ENCODE measurements at regions not wholly inside any gene's neighbourhood (a gene's known extent, or its start where the extent isn't known, plus 50 kb on each side); places are given as distances from the start of the nearest gene placed in this dataset.

- TF ChIP-seq EZH2 (IDR thresholded peaks at IDR 0.05): no peak
- TF ChIP-seq, protein P1, sequence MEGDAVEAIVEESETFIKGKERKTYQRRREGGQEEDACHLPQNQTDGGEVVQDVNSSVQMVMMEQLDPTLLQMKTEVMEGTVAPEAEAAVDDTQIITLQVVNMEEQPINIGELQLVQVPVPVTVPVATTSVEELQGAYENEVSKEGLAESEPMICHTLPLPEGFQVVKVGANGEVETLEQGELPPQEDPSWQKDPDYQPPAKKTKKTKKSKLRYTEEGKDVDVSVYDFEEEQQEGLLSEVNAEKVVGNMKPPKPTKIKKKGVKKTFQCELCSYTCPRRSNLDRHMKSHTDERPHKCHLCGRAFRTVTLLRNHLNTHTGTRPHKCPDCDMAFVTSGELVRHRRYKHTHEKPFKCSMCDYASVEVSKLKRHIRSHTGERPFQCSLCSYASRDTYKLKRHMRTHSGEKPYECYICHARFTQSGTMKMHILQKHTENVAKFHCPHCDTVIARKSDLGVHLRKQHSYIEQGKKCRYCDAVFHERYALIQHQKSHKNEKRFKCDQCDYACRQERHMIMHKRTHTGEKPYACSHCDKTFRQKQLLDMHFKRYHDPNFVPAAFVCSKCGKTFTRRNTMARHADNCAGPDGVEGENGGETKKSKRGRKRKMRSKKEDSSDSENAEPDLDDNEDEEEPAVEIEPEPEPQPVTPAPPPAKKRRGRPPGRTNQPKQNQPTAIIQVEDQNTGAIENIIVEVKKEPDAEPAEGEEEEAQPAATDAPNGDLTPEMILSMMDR (IDR thresholded peaks at IDR 0.05 in 2 of 3, conservative IDR thresholded peaks at IDR 0.05 in 1 of 3; ENCODE audit: borderline replicate concordance in 1 of 3, insufficient read depth in 1 of 3, low read depth in 2 of 3, low read length in 2 of 3): no peak
- TF ChIP-seq ELF1 (IDR thresholded peaks at IDR 0.05; ENCODE audit: borderline replicate concordance, low read depth): no peak
- no peak for TF ChIP-seq CEBPB (IDR thresholded peaks at IDR 0.05; ENCODE audit: low read depth)
- TF ChIP-seq POLR2A (IDR thresholded peaks at IDR 0.05; ENCODE audit: borderline replicate concordance, extremely low read depth, insufficient read depth, insufficient read length): no peak
- TF ChIP-seq EGR1 (IDR thresholded peaks at IDR 0.05; ENCODE audit: low read depth): no peak
- no peak for TF ChIP-seq JUND (IDR thresholded peaks at IDR 0.05)
- no peak for TF ChIP-seq SP1 (IDR thresholded peaks at IDR 0.05; ENCODE audit: low read depth)
- TF ChIP-seq MAX (IDR thresholded peaks at IDR 0.05): no peak
Measured at GRCh38 chr10:36506697-36507496, 618.5 kb upstream of the ANKRD30A start.
